ENCODE measurements at regions not wholly inside any gene's neighbourhood (a gene's known extent, or its start where the extent isn't known, plus 50 kb on each side); places are given as distances from the start of the nearest gene placed in this dataset.

GRCh38 chr12:115370650-115371049 is 686.7 kb upstream of the TBX3 start:
- no peak for TF ChIP-seq POLR2A (IDR thresholded peaks at IDR 0.05)
- TF ChIP-seq CTCF (IDR thresholded peaks at IDR 0.05): no peak

All from thyroid gland (tissue), 4 donors.